HEK293 (cell line): ENCODE measurements at regions not wholly inside any gene's neighbourhood (a gene's known extent, or its start where the extent isn't known, plus 50 kb on each side); places are given as distances from the start of the nearest gene placed in this dataset.

Experiments
- CTCF ChIA-PET: fragments of 350-600 bp; formaldehyde crosslinking; extraction: SDS; loops from one replicate; lab custom pipeline; 2021; ENCODE audit warnings: antibody characterized with exemption; lab: Yijun Ruan, JAX
- POLR2A ChIA-PET: fragments of 300-600 bp; formaldehyde crosslinking; extraction: SDS; loops from one replicate; lab custom pipeline; 2020; ENCODE audit warnings: antibody characterized with exemption, inconsistent platforms; lab: Yijun Ruan, JAX
- H3K27ac ChIP-seq: fragments of 200-500 bp; sonication (Bioruptor generic); 2 replicates; pipeline ENCODE4 v1.5.1; 2014; ENCODE audit warnings: low read depth, low read length, control low read depth, inconsistent platforms; ENCODE audit errors: extremely low read depth
- H3K36me3 ChIP-seq, 2 experiments: fragments of 200-500 bp in 1 of 2; sonication (Bioruptor generic) in 1 of 2; 1 replicate in 1 of 2; 2 replicates in 1 of 2; pipeline ENCODE4 v1.5.1; 2014 to 2017; ENCODE audit warnings: inconsistent platforms in 2 of 2, low read length in 2 of 2; ENCODE audit not compliant: control insufficient read depth in 2 of 2, insufficient read depth in 1 of 2
- H3K4me1 ChIP-seq: fragments of 200-500 bp; sonication (Bioruptor generic); 2 replicates; pipeline ENCODE4 v1.5.1; 2014; ENCODE audit warnings: mild to moderate bottlenecking, low read length, inconsistent platforms; ENCODE audit not compliant: control insufficient read depth, insufficient read depth
- H3K4me3 ChIP-seq: 2 replicates; pipeline ENCODE4 v1.5.1; 2011; ENCODE audit warnings: low read depth, mild to moderate bottlenecking, control low read depth, low read length, moderate library complexity
- H3K9me3 ChIP-seq: fragments of 200-500 bp; sonication (Bioruptor generic); 2 replicates; pipeline ENCODE4 v1.5.1; 2014; ENCODE audit warnings: low read depth, low read length, inconsistent platforms; ENCODE audit not compliant: control insufficient read depth, insufficient read depth
- KLF16 ChIP-seq: fragments of 450-650 bp; formaldehyde crosslinking; IDR thresholded peaks from 2 replicates; pipeline ENCODE4 v1.5.1; 2017; ENCODE audit warnings: missing biosample characterization, missing genetic modification characterization
- KLF17 ChIP-seq: fragments of 450-650 bp; formaldehyde crosslinking; IDR thresholded peaks from 2 replicates; pipeline ENCODE4 v1.5.1; 2016; ENCODE audit warnings: missing biosample characterization, missing genetic modification characterization
- TRIM28 ChIP-seq: IDR thresholded peaks from 2 replicates; pipeline ENCODE4 v1.6.1; 2011; ENCODE audit warnings: low read length, control low read depth, borderline replicate concordance
- WT1 ChIP-seq: fragments of 450-650 bp; formaldehyde crosslinking; IDR thresholded peaks from 2 replicates; pipeline ENCODE4 v1.5.1; 2016; ENCODE audit warnings: missing biosample characterization, missing genetic modification characterization
- ZNF121 ChIP-seq: fragments of 450-650 bp; formaldehyde crosslinking; IDR thresholded peaks from 2 replicates; pipeline ENCODE4 v1.5.1; 2016; ENCODE audit warnings: missing biosample characterization, missing genetic modification characterization
- ZNF132 ChIP-seq: fragments of 450-650 bp; formaldehyde crosslinking; IDR thresholded peaks from 2 replicates; pipeline ENCODE4 v1.5.1; 2017; ENCODE audit warnings: missing biosample characterization, missing genetic modification characterization, borderline replicate concordance
- ZNF133 ChIP-seq: fragments of 450-650 bp; formaldehyde crosslinking; IDR thresholded peaks from 2 replicates; pipeline ENCODE4 v1.5.1; 2016; ENCODE audit warnings: missing biosample characterization, missing genetic modification characterization
- ZNF155 ChIP-seq: fragments of 450-650 bp; formaldehyde crosslinking; IDR thresholded peaks from 2 replicates; pipeline ENCODE4 v1.5.1; 2016; ENCODE audit warnings: missing biosample characterization, missing genetic modification characterization
- ZNF248 ChIP-seq: fragments of 450-650 bp; formaldehyde crosslinking; IDR thresholded peaks from 2 replicates; pipeline ENCODE4 v1.5.1; 2017; ENCODE audit warnings: missing biosample characterization, missing genetic modification characterization
- ZNF26 ChIP-seq: fragments of 450-650 bp; formaldehyde crosslinking; IDR thresholded peaks from 2 replicates; pipeline ENCODE4 v1.5.1; 2016; ENCODE audit warnings: missing biosample characterization, missing genetic modification characterization
- ZNF302 ChIP-seq: fragments of 450-650 bp; formaldehyde crosslinking; IDR thresholded peaks from 2 replicates; pipeline ENCODE4 v1.5.1; 2016; ENCODE audit warnings: missing biosample characterization, missing genetic modification characterization, low read depth
- ZNF366 ChIP-seq: fragments of 450-650 bp; formaldehyde crosslinking; conservative IDR thresholded peaks from 2 replicates; pipeline ENCODE4 v1.5.1; 2016; ENCODE audit warnings: missing biosample characterization, missing genetic modification characterization
- ZNF449 ChIP-seq: fragments of 450-650 bp; formaldehyde crosslinking; IDR thresholded peaks from 2 replicates; pipeline ENCODE4 v1.5.1; 2017; ENCODE audit warnings: missing biosample characterization, mild to moderate bottlenecking, missing genetic modification characterization, moderate library complexity
- ZNF560 ChIP-seq: fragments of 450-650 bp; formaldehyde crosslinking; IDR thresholded peaks from 2 replicates; pipeline ENCODE4 v1.5.1; 2017; ENCODE audit warnings: missing biosample characterization, missing genetic modification characterization, borderline replicate concordance
- ZNF561 ChIP-seq: fragments of 450-650 bp; IDR thresholded peaks from 2 replicates; pipeline ENCODE4 v1.5.1; 2018; ENCODE audit warnings: missing biosample characterization, missing genetic modification characterization, borderline replicate concordance
- ZNF585B ChIP-seq: fragments of 450-650 bp; formaldehyde crosslinking; IDR thresholded peaks from 2 replicates; pipeline ENCODE4 v1.5.1; 2016; ENCODE audit warnings: missing biosample characterization, missing genetic modification characterization
- ZNF664 ChIP-seq: fragments of 450-650 bp; formaldehyde crosslinking; IDR thresholded peaks from 2 replicates; pipeline ENCODE4 v1.5.1; 2016; ENCODE audit warnings: missing biosample characterization, missing genetic modification characterization
- ZNF747 ChIP-seq: fragments of 450-650 bp; formaldehyde crosslinking; IDR thresholded peaks from 2 replicates; pipeline ENCODE4 v1.5.1; 2016; ENCODE audit warnings: missing biosample characterization, missing genetic modification characterization
- ZNF76 ChIP-seq: fragments of 450-650 bp; formaldehyde crosslinking; IDR thresholded peaks from 2 replicates; pipeline ENCODE4; 2016; ENCODE audit warnings: low read depth, missing biosample characterization, missing genetic modification characterization, borderline replicate concordance
- ZNF768 ChIP-seq: fragments of 450-650 bp; formaldehyde crosslinking; IDR thresholded peaks from 2 replicates; pipeline ENCODE4 v1.5.1; 2018; ENCODE audit warnings: missing biosample characterization, mild to moderate bottlenecking, missing genetic modification characterization
- ZNF837 ChIP-seq: fragments of 450-650 bp; formaldehyde crosslinking; IDR thresholded peaks from 2 replicates; pipeline ENCODE4 v1.5.1; 2016; ENCODE audit warnings: missing biosample characterization, missing genetic modification characterization
- TF ChIP-seq, protein P1 (sequence below): fragments of 450-650 bp; formaldehyde crosslinking; IDR thresholded peaks from 2 replicates; pipeline ENCODE4 v1.5.1; 2016; ENCODE audit warnings: missing biosample characterization, missing genetic modification characterization
- TF ChIP-seq, protein P2 (sequence below): IDR thresholded peaks from 2 replicates; pipeline ENCODE4 v1.6.1; 2011; ENCODE audit warnings: mild to moderate bottlenecking, low read depth, low read length, borderline replicate concordance

GRCh38 chr11:8325591-8326304, 62.1 kb upstream of the LMO1 start:
- no peak overlapping the region for H3K4me3 ChIP-seq
- ChIA-PET POLR2A (no interaction called here), CTCF (no interaction called here)
- H3K27ac ChIP-seq: no peak overlapping the region
- no peaks in the 10 kb centered on the region for H3K9me3 ChIP-seq
- no peaks in the 10 kb centered on the region for H3K36me3 ChIP-seq
- no peak for TF ChIP-seq ZNF76
- no peak for TF ChIP-seq ZNF302 (tag by site-specific recombination)
- no peak for TF ChIP-seq ZNF121 (tag by site-specific recombination)
- TF ChIP-seq TRIM28: no peak
- no peak for TF ChIP-seq ZNF132 (tag by site-specific recombination)
- TF ChIP-seq ZNF837 (tag by site-specific recombination): no peak
- TF ChIP-seq ZNF585B: no peak
- TF ChIP-seq ZNF664 (tag by site-specific recombination): no peak
- no peak for TF ChIP-seq ZNF248
- no peak for TF ChIP-seq ZNF449 (tag by site-specific recombination)
- TF ChIP-seq, protein P1, sequence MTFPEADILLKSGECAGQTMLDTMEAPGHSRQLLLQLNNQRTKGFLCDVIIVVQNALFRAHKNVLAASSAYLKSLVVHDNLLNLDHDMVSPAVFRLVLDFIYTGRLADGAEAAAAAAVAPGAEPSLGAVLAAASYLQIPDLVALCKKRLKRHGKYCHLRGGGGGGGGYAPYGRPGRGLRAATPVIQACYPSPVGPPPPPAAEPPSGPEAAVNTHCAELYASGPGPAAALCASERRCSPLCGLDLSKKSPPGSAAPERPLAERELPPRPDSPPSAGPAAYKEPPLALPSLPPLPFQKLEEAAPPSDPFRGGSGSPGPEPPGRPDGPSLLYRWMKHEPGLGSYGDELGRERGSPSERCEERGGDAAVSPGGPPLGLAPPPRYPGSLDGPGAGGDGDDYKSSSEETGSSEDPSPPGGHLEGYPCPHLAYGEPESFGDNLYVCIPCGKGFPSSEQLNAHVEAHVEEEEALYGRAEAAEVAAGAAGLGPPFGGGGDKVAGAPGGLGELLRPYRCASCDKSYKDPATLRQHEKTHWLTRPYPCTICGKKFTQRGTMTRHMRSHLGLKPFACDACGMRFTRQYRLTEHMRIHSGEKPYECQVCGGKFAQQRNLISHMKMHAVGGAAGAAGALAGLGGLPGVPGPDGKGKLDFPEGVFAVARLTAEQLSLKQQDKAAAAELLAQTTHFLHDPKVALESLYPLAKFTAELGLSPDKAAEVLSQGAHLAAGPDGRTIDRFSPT: no peak
- TF ChIP-seq KLF17 (tag by site-specific recombination): no peak
- TF ChIP-seq ZNF561 (tag by site-specific recombination): no peak
- no peak for TF ChIP-seq ZNF366 (tag by site-specific recombination)
- no peak for TF ChIP-seq ZNF133 (tag by site-specific recombination)
- no peak for TF ChIP-seq KLF16 (tag by site-specific recombination)
- no peak for TF ChIP-seq ZNF155 (tag by site-specific recombination)
- TF ChIP-seq, protein P2, sequence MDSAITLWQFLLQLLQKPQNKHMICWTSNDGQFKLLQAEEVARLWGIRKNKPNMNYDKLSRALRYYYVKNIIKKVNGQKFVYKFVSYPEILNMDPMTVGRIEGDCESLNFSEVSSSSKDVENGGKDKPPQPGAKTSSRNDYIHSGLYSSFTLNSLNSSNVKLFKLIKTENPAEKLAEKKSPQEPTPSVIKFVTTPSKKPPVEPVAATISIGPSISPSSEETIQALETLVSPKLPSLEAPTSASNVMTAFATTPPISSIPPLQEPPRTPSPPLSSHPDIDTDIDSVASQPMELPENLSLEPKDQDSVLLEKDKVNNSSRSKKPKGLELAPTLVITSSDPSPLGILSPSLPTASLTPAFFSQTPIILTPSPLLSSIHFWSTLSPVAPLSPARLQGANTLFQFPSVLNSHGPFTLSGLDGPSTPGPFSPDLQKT: no peak
- H3K4me1 ChIP-seq: peaks cover 6% of the 10 kb centered on the region; the same call in 1 of the 2 replicates

GRCh38 chr11:8323161-8323935, 59.7 kb upstream of the LMO1 start:
- H3K4me1 ChIP-seq: no peaks in the 10 kb centered on the region
- ChIA-PET CTCF (interaction anchor here (0.7 to 1.7 kb wide), 3 partner anchors 18 to 130 kb away, joined by 3 read pairs; no protein-coding TSS in a partner anchor), POLR2A (interaction anchor here (0.6 kb wide), 1 partner anchor 513 kb away, joined by 7 read pairs; no protein-coding TSS in a partner anchor)
- H3K36me3 ChIP-seq: no peaks in the 10 kb centered on the region
- no peak overlapping the region for H3K4me3 ChIP-seq
- TF ChIP-seq ZNF768 (tag by site-specific recombination) (no peak), ZNF560 (tag by site-specific recombination) (no peak), ZNF366 (tag by site-specific recombination) (no peak), ZNF76 (no peak), ZNF26 (no peak), ZNF747 (no peak), WT1 (tag by site-specific recombination) (no peak)
- H3K27ac ChIP-seq: no peak overlapping the region
- H3K9me3 ChIP-seq: no peaks in the 10 kb centered on the region
